GM21390 (cell line): ENCODE measurements at regions not wholly inside any gene's neighbourhood (a gene's known extent, or its start where the extent isn't known, plus 50 kb on each side); places are given as distances from the start of the nearest gene placed in this dataset.
"Not testable (repeated sequence)": the region's sequence is repeated elsewhere in the genome, so short reads cannot be mapped to it uniquely, and the experiment has no call there.

Experiments
- ATAC-seq: cut with Tn5 transposase; IDR thresholded peaks from one replicate; pipeline ENCODE4 v1.9.1; 2021; ENCODE audit not compliant: unreplicated experiment

DNA sequence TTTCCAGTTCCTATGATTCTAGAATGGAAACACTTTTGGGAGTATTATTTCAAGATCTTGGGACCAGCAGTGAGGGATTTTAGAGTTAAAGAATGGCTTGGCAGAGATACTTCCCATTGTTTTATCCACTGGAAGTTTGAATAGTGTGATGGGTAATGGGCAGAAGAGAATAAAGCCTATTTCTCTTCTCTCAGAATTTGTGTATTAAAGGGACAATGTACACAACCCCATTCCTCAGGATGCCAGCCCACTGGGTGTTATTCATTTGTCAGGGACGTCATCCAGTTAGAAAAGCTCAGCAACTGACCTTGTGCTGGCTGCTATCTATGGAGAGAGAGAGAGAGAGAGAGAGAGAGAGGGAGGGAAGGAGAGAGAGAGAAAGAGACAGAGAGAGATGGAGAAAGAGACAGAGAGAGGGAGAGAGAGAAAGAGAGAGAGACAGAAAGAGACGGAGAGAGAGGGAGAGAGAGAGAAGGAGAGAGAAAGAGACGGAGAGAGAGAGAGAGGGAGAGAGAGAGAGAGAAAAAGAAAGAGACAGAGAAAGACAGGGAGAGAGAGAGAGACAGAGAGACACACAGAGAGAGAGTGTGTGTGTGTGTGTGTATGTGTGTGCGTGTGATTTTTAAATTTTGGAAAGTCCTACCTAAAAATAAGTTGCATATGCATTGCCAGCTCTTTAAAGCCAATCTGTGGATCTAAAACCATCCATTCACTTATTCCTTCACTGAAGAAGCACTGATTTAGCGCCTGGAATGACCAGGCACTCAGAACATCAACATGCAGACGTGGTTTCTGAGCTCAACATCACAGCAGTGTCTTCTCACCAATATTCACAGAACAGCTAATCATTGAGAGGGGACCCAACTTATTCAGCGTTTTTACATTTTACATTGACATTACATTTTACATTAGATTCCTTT, 388.8 kb downstream of the THBS2 start:
- ATAC-seq: no peak

DNA sequence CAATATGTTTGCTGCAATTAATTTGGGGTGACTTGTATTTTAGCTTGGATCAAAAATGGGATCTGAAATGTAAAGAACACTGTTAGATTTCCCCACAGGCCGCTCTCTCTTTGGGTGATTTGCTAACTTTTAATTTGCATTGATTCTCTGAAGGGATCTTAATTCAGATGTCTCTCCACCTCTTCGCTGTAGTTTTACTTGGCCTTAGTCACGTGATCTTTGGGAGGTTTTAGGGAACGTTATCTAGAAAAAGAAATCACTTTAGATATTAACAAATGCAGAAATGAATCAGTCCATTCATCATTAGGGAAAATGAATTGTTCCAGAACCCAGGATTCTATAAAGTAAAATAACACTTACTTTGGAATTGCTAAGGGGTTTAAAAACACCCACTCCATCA, 390.2 kb downstream of the THBS2 start:
- ATAC-seq: no peak

DNA sequence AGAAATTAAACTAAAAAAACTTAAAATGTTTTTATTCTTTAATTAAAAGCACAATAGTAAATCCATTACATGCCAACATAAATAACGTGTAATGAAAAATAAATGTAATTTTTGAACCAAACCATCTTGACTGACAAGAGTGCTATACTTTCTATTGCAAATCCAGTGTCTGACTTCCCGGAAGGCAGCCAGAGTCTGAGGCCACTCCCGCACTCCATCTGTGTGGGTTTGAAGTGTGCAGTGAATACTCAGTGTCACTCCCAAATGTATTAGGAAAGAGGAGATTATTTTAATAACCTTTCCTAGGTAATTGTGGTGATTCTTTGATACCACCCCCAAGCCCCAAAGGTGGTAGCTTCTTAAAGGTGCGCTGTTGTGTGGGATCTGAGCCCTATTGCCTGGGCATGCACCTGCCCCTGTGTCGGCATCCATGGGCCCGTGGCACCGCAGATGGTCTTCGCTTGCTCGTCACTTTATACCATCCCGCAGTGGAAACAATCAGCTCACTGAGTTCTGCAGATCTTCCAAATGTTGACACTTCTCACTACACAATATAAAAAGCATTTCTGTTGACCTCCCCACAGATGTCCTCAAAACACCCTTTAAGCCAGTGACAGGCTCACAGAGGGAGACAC, 391.2 kb downstream of the THBS2 start:
- no peak for ATAC-seq

DNA sequence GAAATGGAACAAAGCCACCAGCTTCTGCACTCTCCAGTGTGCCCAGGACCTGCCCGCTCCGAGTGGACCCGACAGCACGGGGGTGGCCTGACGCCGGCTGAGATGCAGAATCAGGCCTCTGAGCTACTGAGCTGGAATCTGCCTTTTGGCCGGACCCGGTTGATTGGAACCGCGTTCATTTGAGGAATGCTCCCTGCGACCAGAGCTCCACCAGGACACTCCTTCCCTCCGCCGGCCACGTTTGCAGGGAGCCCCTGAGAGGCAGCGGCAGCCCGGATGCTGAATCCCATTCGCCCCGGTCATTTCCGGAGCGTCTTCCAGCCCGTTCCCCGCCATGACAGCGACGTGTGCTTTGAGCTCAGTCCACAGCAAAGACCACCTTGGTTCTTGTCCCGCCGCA, 392.7 kb downstream of the THBS2 start:
- ATAC-seq: no peak

DNA sequence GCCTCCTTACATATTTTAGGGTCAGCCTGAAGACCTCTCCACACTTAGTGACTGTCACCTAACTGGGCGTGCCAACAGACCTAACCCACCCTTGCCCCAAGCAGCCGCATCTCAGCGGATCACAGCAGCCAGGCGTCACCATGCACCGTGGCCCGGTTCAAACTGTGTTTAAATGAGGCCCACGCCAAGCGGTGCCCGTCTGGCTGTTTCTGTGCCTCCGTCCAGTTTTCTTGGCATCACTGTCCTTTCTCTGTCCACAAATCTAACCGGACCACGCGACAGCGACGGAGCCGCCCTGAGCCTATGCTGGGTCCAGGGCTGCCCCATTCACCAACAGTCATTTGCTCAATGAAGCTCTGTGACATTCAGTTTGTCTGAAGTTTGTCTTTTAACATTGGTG, 393.3 kb downstream of the THBS2 start:
- ATAC-seq: no peak

DNA sequence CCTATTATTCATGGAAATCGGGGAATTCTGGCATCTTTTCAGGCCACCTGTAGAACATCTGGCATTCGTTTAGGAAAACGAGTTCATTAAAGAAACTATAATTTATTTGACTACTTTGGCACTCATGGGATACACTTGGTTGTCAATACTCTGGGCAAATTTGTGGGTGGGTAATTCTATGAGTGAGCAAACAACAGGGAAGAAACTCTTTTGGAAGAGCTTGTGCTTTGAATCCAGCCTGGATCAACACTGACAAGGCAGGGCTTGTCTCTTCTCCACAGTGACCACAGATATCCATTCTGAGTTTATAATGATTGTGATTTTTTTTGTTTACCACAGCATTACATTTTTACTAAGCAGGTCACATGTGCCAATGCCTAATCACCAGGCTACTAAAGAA, 394.7 kb downstream of the THBS2 start:
- no peak for ATAC-seq

DNA sequence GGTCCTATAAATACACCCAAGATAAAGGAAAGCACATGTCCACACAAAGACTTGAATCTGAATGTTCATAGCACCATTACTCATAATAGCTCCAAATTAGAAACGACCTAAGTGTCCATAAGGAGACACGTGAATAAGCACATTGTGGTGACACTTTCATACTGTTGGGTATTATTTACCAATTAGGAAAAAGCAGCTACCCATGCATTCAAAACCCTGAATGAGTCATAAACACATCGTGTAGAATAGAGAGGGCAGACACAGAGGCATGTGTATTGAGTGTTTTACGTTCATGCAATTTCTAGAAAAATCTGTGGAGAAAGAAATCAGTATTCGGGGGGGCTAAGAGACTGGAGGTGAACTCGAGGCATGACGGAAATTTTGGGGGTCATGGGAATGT, 396.7 kb downstream of the THBS2 start:
- ATAC-seq: no peak

DNA sequence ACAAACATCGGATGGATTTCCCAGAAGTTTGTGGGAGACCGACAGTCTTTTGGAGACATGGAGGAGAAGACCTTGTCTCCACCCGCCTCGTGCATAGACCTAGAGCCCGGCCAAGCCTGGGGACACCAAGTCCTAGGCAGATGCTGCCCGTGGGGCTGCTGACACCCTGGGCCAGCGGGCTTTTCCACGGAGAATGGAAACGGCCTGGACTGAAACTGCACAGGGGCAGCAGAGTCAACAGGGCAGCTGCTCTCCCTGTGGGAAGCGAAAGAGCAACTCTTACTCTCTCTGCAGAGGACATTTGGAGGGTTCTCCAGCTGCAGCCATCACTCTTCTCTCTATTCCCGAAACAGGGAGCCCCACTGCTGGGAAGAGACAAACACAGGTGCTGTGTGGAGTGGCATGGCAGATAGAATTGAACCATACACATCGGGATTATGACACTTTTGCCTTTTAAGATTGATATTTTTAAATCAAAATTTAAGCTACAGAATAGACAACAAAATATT, 401.2 kb downstream of the THBS2 start:
- ATAC-seq: no peak

DNA sequence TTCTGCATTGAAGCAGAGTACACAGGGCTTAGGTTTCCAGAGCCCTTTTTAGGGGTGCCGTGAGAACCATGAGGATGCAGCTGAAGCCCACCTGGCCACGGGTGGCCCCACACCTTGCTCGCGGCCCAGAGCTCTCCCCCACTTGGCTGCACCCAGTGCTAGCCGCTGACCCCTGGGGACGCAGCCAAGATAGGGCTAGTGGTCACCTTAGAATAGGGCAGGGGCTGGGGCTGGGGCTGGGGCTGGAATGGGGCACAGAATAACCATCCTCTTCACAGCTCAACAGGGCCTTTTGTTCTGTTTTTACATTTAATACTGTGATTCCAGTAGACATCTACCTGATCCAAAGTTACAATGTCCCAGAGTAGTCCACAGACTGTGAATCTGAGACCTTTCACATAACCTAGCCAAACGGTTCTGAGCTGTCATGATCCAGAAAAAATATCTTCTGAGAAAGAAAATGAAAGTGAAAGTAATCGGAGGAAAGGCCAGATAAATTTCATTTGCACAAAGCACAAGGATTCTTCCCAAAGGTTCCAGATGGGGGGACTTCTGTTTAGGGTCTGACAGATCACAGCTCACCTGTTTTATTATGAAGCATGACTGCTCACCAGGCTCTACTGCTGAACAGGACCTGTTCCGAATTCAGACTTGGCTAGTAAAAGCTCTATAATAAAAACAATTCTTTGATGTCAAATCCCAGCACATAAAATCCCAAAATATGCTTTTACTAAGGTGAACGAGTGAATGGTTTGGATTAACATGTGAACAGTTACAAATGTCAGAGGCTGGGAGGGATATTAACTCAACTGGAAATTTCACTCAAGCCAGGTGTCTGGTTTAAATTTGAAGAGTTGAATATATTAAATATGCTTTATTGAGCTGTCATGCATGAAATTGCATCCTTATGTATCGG, 401.9 kb downstream of the THBS2 start:
- no peak for ATAC-seq

DNA sequence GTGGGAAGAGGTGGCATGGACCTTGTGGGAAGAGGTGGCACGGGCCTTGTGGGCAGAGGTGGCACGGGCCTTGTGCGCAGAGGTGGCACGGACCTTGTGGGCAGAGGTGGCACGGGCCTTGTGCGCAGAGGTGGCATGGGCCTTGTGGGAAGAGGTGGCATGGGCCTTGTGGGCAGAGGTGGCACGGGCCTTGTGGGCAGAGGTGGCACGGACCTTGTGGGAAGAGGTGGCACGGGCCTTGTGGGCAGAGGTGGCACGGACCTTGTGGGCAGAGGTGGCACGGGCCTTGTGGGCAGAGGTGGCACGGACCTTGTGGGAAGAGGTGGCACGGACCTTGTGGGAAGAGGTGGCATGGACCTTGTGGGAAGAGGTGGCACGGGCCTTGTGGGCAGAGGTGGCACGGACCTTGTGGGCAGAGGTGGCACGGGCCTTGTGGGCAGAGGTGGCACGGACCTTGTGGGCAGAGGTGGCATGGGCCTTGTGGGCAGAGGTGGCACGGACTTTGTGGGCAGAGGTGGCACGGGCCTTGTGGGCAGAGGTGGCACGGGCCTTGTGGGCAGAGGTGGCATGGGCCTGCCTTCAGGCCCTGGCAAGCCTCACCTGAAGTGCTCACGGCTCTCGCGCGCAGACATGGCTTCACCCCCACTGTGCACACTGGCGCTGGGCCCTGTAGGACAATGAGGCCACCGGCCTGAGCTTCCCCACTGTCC, 403.5 kb downstream of the THBS2 start:
- ATAC-seq: not testable (repeated sequence)

DNA sequence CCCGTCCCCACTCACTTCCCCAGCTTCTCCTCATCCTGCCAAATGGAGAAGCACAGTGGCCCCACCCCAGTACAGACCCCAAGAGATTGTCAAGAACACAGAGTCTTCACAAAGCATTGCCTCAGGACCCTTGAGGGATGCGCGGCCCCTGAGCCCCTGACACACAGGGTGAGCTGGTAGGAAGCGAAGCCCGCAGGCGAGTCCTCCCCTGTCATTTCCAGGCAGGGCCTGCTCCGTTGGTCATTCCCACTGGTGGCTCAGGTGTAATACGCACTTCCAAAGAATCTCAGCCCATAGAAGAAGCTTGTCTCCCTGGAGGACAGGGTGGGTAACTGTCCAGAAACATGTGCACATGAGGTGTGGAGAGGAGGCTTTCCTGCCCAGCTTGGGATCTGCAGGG, 404.2 kb downstream of the THBS2 start:
- ATAC-seq: no peak

DNA sequence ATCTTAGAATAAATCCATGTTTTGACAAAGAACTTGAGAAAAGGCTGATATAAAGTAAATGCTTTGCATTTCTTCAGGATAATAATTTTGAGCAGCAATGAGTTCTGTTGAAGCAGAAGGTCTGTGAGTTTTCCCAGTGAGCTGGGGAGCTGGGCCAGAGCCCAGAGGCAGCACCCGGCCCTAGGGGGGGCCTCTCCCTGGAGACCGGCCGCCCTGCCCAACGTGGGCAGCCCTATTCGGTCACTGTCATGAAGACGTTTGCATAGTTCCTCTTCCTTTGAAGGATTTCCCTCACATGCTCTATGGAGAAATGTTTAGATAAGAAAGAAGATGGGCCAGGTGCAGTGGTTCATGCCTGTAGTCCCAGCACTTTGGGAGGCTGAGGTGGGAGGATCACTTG, 404.8 kb downstream of the THBS2 start:
- no peak for ATAC-seq

DNA sequence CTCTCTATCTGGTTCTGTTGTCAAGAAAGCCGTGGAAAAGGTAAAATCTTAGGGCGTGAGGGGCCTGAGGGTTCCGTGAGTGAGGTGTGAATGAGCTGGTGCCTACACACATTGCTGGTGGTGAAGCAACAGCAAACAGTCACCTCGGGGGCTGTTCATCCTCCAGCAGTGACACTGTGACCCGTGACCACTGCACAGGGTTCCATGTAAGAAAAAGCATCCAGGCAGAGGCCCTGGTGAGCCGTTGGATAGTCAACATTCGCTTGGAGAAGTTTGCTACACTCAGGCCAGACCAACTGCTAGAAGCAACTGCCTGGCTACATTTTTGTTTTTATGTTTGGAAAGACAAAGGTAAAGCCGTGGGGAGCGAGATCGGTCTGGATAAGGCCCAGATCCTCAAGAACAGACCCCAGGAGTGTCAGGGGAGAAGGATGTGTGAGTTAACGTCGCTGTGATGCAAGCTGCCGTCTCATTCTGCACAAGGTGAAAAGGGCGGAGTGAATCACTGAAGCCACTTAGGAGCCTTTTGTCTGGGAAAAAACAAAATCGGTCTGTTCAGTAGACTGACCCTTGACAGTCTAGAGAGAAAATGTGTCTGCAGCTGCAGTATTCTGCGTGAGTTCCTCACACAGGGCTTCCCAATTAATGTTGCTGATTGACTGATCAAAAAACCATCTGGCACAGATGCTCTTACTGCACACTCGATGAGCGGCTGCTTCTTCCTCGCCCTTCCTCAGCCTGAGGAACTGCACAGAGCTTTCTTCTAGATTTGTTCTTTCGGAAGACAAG, 404.0 kb downstream of the SMOC2 start:
- ATAC-seq: no peak

DNA sequence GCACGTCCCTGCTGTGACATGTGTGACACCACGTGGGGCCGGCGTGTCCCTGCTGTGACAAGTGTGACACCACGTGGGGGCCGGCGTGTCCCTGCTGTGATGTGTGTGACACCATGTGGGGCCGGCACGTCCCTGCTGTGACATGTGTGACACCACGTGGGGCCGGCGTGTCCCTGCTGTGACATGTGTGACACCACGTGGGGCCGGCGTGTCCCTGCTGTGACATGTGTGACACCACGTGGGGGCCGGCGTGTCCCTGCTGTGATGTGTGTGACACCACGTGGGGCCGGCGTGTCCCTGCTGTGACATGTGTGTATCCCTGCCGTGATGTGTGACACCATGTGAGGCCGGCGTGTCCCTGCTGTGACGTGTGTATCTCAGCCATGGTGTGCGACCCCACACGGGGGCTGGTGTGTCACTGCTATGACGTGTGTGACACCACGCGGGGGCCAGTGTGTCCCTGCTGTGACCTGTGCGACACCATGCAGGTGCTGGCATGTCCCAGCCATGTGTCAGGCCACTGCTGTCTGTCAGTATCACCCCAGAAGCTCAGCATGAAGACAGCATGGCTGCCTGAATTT, 401.7 kb downstream of the SMOC2 start:
- not testable (repeated sequence) for ATAC-seq

DNA sequence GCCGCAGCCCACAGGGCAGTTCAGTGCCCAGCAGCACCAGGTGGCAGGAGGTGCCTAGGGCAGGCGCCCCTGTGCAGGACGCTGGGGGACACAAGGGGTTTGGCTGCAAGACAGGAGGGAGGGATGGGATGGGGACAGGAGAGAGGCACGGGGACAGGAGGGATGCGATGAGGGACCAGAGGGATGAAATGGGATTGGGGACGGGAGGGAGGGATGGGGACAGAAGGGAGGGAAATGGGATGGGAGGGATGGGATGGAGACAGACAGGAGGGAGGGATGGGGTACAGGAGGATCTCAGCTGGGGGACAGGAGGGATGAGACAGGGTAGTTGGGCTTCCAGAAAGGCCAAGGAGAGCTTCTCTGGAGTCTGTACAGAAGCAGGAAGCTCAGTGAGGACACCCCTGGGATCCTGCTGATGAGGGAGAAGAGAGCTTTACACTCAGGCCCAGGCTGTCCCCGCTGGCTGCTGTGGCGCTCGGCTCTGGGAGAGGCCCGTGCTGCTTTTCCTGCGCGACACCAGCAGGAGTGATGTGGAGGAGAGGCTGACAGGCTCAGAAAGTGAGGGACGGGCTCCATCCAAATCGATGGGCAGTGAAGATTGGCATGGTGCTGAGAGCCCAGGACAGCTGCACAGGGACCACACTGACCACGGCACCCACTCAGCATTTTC, 400.8 kb downstream of the SMOC2 start:
- no peak for ATAC-seq

DNA sequence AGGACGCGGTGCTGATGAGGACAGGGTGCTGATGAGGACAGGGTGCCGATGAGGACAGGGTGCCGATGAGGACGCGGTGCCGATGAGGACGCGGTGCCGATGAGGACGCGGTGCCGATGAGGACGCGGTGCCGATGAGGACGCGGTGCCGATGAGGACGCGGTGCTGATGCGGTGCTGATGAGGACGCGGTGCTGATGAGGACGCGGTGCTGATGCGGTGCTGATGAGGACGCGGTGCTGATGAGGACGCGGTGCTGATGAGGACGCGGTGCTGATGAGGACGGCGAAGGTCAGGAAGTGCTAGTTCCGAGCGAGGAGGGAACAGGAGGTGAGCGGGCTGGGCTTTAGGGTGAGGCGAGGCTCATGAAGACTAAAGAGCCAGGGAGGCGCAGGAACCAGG, 399.9 kb downstream of the SMOC2 start:
- ATAC-seq: not testable (repeated sequence)

DNA sequence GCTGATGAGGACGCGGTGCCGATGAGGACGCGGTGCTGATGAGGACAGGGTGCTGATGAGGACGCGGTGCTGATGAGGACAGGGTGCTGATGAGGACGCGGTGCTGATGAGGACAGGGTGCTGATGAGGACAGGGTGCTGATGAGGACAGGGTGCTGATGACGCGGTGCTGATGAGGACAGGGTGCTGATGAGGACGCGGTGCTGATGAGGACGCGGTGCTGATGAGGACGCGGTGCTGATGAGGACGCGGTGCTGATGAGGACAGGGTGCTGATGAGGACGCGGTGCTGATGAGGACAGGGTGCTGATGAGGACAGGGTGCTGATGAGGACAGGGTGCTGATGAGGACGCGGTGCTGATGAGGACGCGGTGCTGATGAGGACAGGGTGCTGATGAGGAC, 399.3 kb downstream of the SMOC2 start:
- ATAC-seq: not testable (repeated sequence)

DNA sequence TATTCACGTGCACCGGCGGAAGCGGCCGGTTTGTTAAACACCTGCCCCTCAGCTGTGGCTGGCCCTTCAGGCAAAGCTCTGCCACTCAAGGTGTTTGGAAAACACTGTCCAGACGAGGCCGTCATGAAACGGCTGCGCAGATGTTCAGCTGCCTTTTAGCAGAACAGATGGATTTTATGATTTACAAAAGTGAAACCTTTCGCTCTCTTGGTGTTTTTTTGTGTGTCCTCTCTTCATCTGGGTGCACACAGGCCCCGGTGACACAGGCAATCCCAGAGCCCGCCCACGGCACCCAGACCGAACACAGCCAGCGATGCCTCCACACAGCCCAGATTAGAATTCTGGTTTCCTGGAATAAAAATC, 397.0 kb downstream of the SMOC2 start:
- no peak for ATAC-seq
